ENCODE measurements at regions not wholly inside any gene's neighbourhood (a gene's known extent, or its start where the extent isn't known, plus 50 kb on each side); places are given as distances from the start of the nearest gene placed in this dataset.

- peaks cover 8% of the 10 kb centered on the region for H3K4me1 Mint-ChIP-seq
- no peak for DNase-seq (ENCODE audit: low spot score)
- no peaks in the 10 kb centered on the region for H3K9me3 Mint-ChIP-seq
- ATAC-seq: no peak
- ChIA-PET POLR2A (no interaction called here), CTCF (no interaction called here)
- H3K27me3 Mint-ChIP-seq (ENCODE audit: low read depth): no peaks in the 10 kb centered on the region
- TF ChIP-seq, protein P1, sequence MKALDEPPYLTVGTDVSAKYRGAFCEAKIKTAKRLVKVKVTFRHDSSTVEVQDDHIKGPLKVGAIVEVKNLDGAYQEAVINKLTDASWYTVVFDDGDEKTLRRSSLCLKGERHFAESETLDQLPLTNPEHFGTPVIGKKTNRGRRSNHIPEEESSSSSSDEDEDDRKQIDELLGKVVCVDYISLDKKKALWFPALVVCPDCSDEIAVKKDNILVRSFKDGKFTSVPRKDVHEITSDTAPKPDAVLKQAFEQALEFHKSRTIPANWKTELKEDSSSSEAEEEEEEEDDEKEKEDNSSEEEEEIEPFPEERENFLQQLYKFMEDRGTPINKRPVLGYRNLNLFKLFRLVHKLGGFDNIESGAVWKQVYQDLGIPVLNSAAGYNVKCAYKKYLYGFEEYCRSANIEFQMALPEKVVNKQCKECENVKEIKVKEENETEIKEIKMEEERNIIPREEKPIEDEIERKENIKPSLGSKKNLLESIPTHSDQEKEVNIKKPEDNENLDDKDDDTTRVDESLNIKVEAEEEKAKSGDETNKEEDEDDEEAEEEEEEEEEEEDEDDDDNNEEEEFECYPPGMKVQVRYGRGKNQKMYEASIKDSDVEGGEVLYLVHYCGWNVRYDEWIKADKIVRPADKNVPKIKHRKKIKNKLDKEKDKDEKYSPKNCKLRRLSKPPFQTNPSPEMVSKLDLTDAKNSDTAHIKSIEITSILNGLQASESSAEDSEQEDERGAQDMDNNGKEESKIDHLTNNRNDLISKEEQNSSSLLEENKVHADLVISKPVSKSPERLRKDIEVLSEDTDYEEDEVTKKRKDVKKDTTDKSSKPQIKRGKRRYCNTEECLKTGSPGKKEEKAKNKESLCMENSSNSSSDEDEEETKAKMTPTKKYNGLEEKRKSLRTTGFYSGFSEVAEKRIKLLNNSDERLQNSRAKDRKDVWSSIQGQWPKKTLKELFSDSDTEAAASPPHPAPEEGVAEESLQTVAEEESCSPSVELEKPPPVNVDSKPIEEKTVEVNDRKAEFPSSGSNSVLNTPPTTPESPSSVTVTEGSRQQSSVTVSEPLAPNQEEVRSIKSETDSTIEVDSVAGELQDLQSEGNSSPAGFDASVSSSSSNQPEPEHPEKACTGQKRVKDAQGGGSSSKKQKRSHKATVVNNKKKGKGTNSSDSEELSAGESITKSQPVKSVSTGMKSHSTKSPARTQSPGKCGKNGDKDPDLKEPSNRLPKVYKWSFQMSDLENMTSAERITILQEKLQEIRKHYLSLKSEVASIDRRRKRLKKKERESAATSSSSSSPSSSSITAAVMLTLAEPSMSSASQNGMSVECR (CRISPR knock-in tag; IDR thresholded peaks at IDR 0.05; ENCODE audit: borderline replicate concordance): no peak
- TF ChIP-seq ZNF138 (CRISPR knock-in tag; conservative IDR thresholded peaks at IDR 0.05) (no peak), RELA (CRISPR knock-in tag; IDR thresholded peaks at IDR 0.05; ENCODE audit: borderline replicate concordance) (no peak), RORB (CRISPR knock-in tag; IDR thresholded peaks at IDR 0.05) (no peak), ZNF396 (CRISPR knock-in tag; IDR thresholded peaks at IDR 0.05; ENCODE audit: borderline replicate concordance) (no peak), USF2 (CRISPR knock-in tag; IDR thresholded peaks at IDR 0.05) (no peak), MYBL2 (CRISPR knock-in tag; IDR thresholded peaks at IDR 0.05) (no peak), ZNF263 (CRISPR knock-in tag; IDR thresholded peaks at IDR 0.05; ENCODE audit: low read depth) (no peak), EMX1 (CRISPR knock-in tag; IDR thresholded peaks at IDR 0.05) (no peak), ETV6 (CRISPR knock-in tag; IDR thresholded peaks at IDR 0.05) (no peak), NFE2L1 (CRISPR knock-in tag; IDR thresholded peaks at IDR 0.05) (no peak), CBFB (CRISPR knock-in tag; IDR thresholded peaks at IDR 0.05; ENCODE audit: low read depth) (no peak), ATF1 (CRISPR knock-in tag; IDR thresholded peaks at IDR 0.05) (no peak), ZSCAN18 (CRISPR knock-in tag; IDR thresholded peaks at IDR 0.05) (no peak), ZNF232 (CRISPR knock-in tag; IDR thresholded peaks at IDR 0.05) (no peak), ZNF671 (CRISPR knock-in tag; IDR thresholded peaks at IDR 0.05) (no peak)
- TF ChIP-seq, protein P2, sequence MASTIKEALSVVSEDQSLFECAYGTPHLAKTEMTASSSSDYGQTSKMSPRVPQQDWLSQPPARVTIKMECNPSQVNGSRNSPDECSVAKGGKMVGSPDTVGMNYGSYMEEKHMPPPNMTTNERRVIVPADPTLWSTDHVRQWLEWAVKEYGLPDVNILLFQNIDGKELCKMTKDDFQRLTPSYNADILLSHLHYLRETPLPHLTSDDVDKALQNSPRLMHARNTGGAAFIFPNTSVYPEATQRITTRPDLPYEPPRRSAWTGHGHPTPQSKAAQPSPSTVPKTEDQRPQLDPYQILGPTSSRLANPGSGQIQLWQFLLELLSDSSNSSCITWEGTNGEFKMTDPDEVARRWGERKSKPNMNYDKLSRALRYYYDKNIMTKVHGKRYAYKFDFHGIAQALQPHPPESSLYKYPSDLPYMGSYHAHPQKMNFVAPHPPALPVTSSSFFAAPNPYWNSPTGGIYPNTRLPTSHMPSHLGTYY (CRISPR knock-in tag; IDR thresholded peaks at IDR 0.05): no peak
- TF ChIP-seq, protein P3, sequence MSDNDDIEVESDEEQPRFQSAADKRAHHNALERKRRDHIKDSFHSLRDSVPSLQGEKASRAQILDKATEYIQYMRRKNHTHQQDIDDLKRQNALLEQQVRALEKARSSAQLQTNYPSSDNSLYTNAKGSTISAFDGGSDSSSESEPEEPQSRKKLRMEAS (CRISPR knock-in tag; IDR thresholded peaks at IDR 0.05): no peak
- TF ChIP-seq, protein P4, sequence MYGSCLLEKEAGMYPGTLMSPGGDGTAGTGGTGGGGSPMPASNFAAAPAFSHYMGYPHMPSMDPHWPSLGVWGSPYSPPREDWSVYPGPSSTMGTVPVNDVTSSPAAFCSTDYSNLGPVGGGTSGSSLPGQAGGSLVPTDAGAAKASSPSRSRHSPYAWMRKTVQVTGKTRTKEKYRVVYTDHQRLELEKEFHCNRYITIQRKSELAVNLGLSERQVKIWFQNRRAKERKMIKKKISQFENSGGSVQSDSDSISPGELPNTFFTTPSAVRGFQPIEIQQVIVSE (CRISPR knock-in tag; IDR thresholded peaks at IDR 0.05; ENCODE audit: borderline replicate concordance): no peak
- TF ChIP-seq, protein P5, sequence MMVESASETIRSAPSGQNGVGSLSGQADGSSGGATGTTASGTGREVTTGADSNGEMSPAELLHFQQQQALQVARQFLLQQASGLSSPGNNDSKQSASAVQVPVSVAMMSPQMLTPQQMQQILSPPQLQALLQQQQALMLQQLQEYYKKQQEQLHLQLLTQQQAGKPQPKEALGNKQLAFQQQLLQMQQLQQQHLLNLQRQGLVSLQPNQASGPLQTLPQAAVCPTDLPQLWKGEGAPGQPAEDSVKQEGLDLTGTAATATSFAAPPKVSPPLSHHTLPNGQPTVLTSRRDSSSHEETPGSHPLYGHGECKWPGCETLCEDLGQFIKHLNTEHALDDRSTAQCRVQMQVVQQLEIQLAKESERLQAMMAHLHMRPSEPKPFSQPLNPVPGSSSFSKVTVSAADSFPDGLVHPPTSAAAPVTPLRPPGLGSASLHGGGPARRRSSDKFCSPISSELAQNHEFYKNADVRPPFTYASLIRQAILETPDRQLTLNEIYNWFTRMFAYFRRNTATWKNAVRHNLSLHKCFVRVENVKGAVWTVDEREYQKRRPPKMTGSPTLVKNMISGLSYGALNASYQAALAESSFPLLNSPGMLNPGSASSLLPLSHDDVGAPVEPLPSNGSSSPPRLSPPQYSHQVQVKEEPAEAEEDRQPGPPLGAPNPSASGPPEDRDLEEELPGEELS (CRISPR knock-in tag; IDR thresholded peaks at IDR 0.05): no peak
- H3K27ac Mint-ChIP-seq: no peak overlapping the region
- H3K4me3 Mint-ChIP-seq: no peak overlapping the region
- H3K36me3 Mint-ChIP-seq: no peaks in the 10 kb centered on the region
These were observed 175.8 kb upstream of the HMGA2 start for GRCh38 chr12:65648461-65648860.
